Erythroblast (primary cell): ENCODE measurements at regions not wholly inside any gene's neighbourhood (a gene's known extent, or its start where the extent isn't known, plus 50 kb on each side); places are given as distances from the start of the nearest gene placed in this dataset.

ENCODE experiments used
- GATA1 ChIP-seq: IDR thresholded peaks from 2 replicates; pipeline ENCODE4 v1.6.1; 2011; ENCODE audit warnings: low read depth, mild to moderate bottlenecking, control low read depth, low read length, moderate library complexity
- POLR2A ChIP-seq: IDR thresholded peaks from 2 replicates; pipeline ENCODE4 v1.6.1; 2011; ENCODE audit warnings: mild to moderate bottlenecking, low read length

- TF ChIP-seq POLR2A: no peak
- TF ChIP-seq GATA1: no peak
Measured at GRCh38 chr7:136783934-136784333, 84.5 kb upstream of the CHRM2 start.
